NCI-H2107 treated with DMSO at 0.1 percent for 48 hours (cell line): ENCODE measurements at regions not wholly inside any gene's neighbourhood (a gene's known extent, or its start where the extent isn't known, plus 50 kb on each side); places are given as distances from the start of the nearest gene placed in this dataset.
"Not testable (repeated sequence)": the region's sequence is repeated elsewhere in the genome, so short reads cannot be mapped to it uniquely, and the experiment has no call there.

Experiments used
- DNase-seq: peaks from one replicate; lab custom pipeline; 2025; ENCODE audit not compliant: unreplicated experiment; lab: John Stamatoyannopoulos, UW

DNA sequence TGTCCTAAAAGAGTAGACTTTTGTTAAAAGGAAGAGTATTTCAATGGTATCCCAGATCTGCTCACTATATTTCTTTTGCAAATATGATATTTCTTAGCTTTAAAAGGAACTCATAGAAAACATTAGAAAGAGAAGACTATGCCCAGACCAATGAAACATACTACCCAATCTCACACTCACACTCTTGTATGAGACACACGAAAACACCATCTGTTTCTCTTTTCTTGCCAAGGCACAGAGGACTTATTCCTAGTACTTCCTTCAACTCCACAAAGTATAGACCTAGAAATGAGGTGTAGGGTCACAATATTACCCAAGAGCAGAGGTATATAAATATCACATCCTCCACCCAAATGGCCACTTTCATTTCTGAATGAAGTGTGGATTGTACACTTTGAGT lies 292.4 kb upstream of the ACO1 start:
- no peak for DNase-seq

DNA sequence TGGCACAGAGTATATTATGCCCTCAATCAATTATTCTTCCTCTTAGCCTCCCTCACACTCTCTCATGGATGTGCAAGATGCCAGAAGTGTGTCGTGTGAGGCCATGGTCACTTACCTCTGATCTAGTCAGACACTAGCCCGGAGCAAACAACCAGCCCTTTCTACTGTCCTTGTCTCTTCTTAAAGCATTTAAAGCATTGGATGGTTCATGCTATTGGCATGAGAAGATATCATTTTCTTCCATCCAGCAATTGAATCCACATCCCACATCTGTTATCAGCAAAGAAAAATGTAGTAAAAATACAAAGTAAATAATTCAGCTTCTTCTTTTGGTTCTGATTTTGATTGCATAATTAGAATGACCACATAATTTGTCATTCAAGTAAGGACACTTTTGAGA lies 267.2 kb upstream of the ACO1 start:
- DNase-seq = no peak

DNA sequence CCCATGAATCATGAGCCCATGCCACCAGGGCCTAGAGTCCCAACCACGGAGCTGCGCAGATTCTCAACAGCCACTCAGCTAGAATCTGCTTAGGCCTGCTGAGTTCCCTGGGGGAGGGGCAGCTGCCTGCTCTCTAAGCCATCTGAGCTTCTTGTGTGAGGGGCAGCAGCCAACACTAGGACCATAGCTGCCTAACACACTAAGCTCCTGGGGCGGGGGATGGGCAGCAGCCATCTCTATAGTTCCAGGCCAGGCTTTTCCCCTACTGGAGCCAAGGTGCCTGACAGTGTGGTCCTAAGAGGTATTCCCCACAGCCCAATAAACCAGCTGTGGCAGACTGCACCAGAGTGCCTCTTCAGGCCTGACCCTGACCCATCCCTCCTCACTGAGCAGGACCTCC lies 255.9 kb upstream of the ACO1 start:
- no peak for DNase-seq

DNA sequence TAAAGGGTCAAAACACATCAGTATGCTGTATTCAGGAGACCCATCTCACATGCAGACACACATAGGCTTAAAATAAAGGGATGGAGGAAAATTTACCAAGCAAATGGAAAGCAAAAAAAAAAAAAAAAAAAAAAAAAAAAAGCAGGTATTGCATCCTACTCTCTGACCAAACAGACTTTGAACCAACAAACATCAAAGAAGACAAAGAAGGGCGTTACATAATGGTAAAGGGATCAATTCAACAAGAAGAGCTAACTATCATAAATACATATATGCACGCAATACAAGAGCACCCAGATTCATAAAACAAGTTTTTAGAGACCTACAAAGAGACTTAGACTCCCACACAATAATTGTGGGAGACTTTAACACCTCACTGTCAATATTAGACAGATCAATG lies 253.7 kb upstream of the ACO1 start:
- DNase-seq = not testable (repeated sequence)

DNA sequence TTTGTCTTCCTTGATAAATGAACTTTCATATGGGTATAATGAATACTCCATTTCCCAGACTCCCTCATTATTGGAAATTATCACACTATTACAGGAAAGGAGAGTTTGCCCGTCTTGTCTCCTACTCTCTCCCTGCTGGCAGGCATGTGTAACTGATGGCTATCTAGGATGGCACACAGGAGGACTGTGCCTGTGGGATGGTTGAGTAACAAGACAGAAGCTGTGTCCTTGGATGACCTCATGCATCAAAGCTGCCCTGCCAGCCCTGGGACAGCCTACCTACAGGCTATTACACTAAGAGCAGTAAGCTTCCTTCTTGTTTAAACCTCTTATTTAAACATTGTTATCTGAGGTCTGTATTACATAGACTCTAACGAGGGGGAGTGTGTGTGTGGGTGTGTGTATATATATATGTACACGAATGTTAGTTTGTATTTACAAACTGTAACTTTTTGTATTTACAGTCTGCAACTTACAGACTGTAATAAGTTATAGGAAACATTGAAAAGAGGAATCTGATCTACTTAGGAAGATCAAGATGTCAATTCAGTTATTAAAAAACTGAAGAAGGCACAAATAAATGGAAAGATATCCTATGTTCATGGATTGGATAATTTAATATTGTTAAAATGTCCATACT lies 247.6 kb upstream of the ACO1 start:
- no peak for DNase-seq

DNA sequence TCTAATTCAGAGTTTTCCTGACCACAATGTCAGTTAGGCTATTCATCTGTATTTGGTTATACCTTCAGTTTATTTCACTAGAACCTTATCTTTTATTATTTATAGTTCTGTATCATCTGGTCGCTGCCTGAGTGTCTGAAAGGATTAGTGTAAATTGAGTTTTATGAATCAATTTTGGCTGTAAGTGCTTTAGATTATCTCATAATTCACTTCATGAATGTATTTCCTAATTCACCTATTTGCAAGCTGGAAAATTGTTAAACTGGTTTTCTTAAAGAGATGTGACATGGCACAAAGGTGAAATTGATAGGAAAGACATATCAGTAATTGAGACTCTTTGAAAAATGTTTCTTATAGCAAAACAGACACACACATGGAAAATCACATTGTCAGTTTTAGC lies 242.4 kb upstream of the ACO1 start:
- DNase-seq = no peak

DNA sequence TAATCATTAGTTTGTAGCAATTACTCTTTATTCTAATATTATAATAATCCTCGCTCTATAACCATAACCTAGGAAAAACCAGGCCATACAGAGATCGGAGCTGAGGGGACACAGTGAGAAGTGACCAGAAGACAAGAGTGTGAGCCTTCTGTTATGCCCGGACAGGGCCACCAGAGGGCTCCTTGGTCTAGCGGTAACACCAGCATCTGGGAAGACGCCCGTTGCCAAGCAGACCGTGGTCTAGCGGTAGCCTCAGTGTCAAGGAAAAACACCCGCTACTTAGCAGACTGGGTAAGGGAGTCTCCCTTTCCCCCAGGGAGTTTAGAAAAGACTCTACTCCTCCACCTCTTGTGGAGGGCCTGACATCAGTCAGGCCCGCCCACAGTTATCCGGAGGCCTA lies 235.9 kb upstream of the ACO1 start:
- DNase-seq = not testable (repeated sequence)

DNA sequence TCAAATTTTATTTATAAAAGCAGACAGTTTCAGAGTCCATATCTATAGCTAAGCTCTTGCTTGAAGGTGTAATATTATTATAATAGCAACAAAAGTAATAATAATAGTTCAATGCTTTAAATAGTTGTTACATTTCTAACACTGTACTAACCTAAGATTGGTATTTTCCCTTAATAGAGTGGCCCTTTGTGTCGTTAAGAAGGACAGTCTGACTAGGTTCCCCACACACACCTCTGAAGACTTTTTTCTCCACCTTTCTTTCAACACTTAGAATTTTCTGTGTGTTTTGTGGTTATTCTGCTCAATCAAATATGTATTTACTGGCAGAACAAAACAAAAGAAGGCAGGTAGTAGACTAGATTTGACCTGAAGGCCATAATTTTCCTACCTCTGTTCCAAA lies 223.2 kb upstream of the ACO1 start:
- no peak for DNase-seq

DNA sequence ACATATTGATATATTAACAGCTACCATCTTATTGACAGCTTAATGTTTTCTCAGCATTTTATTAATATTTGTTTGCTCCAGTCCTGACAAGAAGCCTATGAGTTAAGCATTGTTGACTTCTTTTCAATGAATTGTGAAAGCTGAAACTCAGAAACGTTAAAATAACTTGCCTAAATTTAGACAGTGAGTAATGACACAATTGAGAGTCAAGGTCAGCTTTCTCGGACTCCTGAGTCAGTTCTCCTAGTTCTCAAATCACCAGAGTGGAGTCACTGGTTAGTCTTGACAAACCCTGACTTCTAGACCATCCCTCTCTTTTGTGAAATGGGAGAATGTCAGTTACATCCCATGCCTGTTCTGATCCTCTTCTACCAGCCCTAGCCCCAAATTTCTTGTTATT lies 222.7 kb upstream of the ACO1 start:
- DNase-seq = no peak

DNA sequence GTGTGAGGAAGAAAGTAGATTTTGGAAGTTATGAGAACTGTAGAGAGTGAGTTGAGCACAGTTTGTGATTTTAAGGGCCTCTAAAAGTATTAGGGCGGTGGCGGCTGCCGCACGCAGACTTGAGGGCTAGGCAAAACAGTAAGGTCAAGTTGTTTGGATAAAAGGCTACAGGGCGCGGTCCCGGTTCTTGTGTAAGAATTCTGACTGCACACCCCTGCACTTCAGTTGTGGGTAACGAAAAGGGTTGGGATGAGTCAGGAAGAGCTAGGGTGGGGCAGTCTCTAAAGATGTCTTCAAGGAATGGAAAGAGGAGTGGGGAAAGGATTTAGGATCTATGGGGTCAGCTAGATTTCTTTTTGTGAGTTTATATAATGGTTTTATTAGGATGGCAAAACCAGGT lies 218.1 kb upstream of the ACO1 start:
- not testable (repeated sequence) for DNase-seq

DNA sequence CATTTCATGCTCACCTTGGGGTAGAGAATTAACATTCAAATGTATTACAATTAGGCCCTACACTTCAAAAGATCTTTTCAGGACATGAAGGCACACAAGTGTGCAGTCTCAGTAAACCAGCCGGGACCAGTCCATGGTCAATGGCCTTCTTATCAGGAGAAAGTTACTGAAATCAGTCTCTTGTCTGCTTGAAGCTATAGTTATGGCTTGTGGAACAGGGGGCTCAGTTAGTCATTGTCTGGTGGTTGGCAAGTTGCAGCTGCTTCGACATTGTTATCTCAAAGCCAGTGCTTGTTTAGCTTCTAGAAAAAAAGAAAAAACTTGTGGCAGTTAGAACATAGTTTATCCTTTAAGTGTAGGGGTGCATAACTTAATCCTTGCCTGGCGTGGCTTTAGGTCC lies 213.1 kb upstream of the ACO1 start:
- no peak for DNase-seq

DNA sequence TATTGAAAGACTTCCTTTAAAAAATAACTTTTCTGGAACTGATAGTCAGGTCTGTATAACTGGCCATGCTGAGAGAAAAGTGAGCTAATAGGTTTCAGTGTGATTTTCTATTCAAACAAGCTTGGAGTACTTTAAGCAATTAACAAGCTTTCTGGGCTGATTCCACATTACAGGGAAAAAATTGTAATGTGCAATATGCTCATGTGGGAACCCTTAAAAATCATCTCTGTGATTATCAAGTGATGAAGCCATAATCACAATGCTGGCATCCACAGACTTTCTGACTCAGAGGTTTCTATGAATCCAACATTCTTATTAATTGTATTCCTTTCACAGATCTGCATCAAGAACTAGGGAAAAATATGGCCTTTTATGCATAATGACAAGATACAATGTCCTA lies 212.2 kb upstream of the ACO1 start:
- DNase-seq = no peak

DNA sequence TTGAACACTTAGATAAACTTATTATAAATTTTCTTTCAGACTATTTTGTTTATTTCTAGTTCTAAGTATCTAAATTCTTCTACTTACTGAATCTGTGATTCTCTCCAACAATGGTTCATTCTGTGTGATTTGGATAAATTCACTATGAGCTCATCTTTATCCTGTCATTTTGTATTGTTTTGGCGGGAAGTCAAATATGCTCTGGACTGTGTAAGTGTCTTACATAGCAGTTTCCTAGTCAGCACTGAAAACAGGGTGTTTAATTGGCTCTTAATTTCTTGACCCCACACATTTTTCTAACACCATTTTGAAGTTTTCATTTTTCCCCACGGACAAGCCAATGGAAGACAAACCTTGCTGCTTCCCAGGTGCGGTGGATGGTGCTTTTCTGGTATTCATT lies 207.0 kb upstream of the ACO1 start:
- no peak for DNase-seq

DNA sequence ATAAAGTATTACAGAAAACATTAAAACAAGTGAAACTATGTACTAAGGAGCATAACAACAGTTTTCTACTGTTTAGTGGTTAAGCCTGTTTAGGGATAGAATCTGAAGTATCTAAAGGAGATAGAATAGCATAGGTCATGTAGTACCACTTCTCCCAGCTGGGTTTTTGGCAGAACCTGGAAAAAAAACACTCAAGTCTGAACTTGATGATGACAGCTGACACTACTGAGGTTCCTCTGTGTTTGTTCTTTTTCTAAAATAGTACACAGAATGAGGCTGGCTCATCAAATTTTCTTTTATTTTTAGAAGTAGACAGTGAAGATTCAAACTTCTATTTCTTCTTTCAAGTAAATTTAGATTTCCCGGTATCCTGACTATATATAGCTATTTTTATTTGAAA lies 203.8 kb upstream of the ACO1 start:
- no peak for DNase-seq

DNA sequence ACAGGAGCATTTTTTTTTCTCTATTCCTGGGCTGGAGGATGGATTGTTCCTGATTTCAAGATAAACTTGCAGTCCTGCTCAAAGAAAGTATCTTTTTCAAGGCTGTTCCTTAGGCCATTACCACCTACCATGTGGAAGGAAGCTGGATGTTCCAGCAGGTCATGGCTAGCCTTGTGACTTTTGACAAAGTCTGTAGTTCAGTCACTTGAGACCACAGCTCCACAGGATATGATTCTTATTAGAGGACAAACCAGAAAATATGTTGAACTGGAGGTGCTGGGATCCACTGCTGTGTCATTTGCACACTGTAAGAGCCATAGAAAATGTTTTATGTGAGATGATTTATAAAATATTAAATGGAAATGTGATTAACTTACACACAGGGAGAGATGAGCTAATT lies 184.2 kb upstream of the ACO1 start:
- DNase-seq = no peak

DNA sequence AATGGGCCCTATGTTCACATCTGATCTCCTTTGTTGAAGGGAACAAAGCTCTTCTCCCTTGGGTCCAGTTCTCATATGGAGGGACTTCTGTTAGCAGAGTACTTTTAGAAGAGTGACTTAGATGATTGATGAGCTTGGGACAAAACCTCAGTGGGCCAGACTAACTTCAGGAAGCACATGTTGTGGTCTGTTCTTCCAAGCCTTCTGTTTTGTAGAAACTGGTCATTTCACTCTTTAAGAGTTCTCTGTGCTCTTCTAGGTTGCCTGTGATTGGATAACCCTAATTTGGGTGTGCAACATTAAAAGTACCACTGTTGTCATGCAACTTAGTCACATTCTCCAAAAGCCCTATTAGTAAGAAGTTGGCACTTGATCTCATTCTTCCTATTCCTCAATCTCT lies 183.5 kb upstream of the ACO1 start:
- no peak for DNase-seq

DNA sequence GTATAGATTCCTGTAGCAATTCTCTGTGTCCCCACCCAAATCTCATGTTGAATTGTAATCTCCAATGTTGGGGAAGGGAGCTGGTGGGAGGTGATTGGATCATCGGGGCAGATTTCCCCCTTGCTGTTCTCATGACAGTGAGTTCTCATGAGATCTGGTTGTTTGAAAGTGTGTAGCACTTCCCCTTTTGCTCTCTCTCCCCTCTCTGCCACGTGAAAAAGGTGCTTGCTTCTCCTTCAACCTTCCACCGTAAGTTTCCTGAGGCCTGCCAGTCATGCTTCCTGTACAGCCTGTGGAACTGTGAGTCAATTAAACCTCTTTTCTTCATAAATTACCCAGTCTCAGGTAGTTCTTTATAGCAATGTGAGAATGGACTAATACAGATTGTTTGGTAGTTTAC lies 175.3 kb upstream of the ACO1 start:
- DNase-seq = not testable (repeated sequence)

DNA sequence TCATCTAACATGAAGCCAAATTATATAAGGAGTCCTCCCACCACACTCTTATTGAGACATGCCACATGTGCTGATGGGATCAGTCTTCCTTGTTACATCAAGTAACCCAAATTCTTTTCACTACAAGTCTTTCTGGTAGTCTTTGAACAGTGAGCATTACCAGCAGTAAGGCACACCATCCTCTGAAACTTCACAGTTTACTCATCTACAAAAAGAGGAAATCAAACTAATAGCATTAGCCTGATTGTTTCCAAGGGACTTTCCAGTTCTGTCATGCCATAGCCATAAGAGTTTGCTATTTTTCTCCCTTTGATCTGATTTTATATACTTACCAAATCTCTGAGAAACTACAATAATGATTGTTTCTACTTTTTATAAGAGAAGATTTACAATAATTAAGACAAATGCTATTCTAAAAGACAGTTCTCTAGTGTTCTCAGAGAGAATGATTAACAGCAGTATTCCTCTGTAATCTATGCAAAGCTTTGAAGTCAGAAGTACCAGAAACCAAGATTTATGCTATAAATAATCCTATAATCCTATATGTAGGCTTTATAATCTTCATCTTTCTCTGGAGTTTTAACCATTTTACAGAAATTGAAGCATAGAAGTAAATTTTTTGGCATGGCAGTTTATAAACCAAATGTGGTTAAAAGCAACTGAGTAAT lies 166.2 kb upstream of the ACO1 start:
- no peak for DNase-seq

DNA sequence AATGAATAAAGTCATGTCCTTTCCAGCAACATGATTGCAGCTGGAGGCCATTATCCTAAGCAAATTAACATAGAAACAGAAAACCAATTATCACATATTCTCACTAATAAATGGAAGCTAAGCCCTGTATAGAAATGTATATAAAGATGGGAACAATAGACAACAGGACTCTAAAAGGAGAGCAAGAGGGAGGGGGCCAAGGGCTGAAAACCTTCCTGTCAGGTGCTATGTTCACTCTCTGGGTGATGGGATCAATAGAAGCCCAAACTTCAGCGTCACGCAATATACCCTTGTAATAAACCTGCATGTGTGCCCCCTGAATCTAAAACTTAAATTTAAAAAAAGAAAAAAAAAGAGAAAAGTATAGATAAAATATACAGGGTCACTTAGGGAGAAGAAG lies 163.7 kb upstream of the ACO1 start:
- no peak for DNase-seq

DNA sequence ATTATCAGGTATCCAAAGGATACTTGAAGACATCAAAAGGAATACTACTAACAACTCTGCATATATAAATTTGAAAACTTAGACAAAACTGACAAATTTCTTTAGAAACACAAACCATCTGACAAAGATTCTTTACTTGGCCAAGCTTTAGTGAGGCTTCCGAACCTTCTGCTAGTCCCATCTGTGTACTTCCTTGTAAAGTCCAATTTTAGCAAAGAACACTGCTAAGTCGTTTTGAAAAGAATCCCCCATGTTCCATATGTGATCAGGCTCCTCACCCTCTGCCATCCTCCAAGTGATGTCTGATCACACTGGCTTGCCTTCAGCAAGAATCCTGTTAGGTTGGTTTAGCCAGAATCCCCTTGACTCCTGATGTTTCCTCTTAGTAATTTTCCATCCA lies 150.0 kb upstream of the ACO1 start:
- no peak for DNase-seq

DNA sequence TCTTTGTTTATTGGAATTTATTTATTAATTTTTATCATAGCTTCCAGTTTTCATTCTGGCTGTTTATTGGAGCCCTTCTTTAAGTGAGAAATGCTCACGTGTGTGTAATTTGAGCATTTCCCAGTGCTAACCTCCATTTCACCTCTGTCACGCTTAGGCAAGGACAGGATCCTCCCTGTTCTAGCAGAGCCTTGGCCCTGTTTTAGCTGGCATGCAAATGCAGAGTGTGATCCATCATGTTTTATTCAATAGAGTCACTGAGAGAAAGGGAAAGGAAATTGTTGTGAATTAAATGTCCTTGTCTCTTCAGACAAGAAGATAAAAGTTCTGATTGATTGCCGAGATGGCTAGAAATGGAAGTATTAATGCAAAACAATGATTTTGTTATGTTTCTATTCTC lies 137.3 kb upstream of the ACO1 start:
- DNase-seq = no peak

DNA sequence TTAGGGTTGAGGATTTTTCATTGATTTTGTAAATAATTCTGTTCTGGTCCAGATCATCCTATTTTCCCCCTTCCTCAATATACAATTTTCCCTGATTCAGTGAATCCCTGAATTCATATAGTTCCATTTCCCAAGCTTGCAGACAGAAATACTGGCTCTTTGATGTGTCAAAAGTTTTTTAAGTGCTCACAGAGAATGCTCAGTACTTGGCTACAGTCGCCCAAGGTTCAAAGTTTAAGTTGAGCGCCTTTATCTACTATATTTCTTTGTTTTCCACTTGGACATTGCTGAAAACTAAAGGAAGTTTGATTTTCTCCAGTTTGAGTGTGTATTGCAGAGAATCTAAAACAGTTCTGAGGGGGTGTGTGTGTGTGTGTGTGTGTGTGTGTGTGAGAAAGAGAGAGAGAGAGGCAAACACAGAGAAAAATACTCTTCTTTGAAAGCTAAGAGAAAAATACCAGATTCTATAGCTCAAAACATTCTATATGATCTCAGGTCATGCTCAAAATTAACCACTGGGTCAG lies 136.2 kb upstream of the ACO1 start:
- no peak for DNase-seq

DNA sequence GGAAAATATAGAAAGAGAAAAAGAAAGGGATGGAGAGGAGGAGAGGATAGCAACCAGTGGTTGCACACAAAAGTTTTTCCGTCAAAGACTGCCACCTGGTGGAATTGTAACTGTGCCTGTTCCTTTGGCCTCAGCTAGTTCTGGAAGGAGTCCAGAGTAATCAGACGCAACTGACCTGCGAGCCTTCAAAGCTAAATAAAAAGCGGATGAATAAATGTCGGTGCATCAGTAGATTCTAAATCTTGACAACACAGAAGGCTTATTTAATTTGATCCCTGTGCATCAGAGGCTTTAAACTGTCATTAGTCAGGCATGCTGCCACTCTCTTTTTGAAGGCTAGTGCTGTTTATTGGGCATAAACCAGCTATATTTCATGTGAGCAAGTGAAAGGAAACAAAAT lies 132.9 kb upstream of the ACO1 start:
- peak; percentile 32 for DNase-seq
